ENCODE measurements at regions not wholly inside any gene's neighbourhood (a gene's known extent, or its start where the extent isn't known, plus 50 kb on each side); places are given as distances from the start of the nearest gene placed in this dataset.

DNA sequence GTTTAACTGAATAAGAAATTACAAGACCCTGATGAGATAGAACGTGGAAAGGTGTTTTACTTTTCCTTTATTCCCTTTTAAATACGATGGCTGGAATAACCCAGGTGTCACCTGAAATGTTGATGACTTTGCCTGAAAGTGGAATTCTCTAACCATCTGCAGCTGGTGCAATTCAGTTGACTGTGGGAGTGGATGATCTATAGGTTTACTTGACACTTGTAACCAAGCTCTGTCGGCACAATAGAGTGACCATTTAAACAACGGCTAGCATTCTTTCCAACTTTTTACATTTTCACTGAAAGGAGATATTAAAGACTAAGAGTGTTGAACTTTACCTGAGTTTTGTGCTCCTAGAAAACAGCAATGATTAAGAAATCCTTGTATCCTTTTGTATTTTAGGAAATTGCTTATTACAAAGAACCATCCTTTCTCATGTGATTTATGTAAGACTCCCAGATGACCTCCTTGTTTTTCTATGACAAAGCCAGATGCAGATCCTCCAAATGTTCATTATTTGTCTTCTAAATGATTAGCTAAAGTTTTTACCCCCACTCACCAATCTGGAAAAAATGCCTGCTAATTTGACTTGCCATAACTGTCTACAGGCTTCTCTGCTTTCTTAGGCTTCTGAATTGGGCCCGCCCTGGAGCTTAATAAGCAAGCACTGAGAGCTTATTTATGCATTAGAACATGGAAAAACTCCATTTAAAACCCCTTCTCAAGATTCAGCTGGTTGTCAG is 129.5 kb upstream of the LRRC7 start:
- DNase-seq, result no peak
- H3K4me3 ChIP-seq, result no peak overlapping the region
- H3K4me1 ChIP-seq, result no peaks in the 10 kb centered on the region
- no peaks in the 10 kb centered on the region for H3K27me3 ChIP-seq
- no peak overlapping the region for H3K27ac ChIP-seq
- no peaks in the 10 kb centered on the region for H3K9me3 ChIP-seq
- TF ChIP-seq POLR2A (IDR thresholded peaks at IDR 0.05), result no peak
- TF ChIP-seq, protein P1, sequence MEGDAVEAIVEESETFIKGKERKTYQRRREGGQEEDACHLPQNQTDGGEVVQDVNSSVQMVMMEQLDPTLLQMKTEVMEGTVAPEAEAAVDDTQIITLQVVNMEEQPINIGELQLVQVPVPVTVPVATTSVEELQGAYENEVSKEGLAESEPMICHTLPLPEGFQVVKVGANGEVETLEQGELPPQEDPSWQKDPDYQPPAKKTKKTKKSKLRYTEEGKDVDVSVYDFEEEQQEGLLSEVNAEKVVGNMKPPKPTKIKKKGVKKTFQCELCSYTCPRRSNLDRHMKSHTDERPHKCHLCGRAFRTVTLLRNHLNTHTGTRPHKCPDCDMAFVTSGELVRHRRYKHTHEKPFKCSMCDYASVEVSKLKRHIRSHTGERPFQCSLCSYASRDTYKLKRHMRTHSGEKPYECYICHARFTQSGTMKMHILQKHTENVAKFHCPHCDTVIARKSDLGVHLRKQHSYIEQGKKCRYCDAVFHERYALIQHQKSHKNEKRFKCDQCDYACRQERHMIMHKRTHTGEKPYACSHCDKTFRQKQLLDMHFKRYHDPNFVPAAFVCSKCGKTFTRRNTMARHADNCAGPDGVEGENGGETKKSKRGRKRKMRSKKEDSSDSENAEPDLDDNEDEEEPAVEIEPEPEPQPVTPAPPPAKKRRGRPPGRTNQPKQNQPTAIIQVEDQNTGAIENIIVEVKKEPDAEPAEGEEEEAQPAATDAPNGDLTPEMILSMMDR (IDR thresholded peaks at IDR 0.05), result no peak
- no peaks in the 10 kb centered on the region for H3K36me3 ChIP-seq

DNA sequence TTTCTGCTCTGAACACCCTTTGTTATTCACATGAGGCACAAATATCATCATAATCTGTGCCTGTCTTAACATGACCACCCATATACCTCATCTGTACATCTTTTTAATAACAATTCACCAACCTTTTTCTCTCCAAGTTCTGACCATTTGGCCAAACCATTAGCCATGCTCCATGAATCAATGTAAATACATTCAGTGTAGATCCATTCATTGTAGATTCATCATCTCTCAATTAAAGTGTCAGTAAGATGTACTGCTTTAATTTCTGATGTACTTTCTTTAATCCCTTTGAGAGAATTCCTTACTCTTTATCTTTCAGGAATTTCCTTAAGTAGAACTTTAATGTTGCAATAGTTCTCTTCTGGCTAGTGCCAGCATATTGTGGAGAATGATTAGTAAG is 126.2 kb upstream of the LRRC7 start:
- TF ChIP-seq, protein P1 (IDR thresholded peaks at IDR 0.05), result no peak
- no peak for TF ChIP-seq POLR2A (IDR thresholded peaks at IDR 0.05)
- no peak overlapping the region for H3K4me3 ChIP-seq
- DNase-seq, result no peak
- H3K4me1 ChIP-seq, result no peaks in the 10 kb centered on the region
- H3K36me3 ChIP-seq, result no peaks in the 10 kb centered on the region
- H3K27me3 ChIP-seq, result no peaks in the 10 kb centered on the region
- no peaks in the 10 kb centered on the region for H3K9me3 ChIP-seq
- no peak overlapping the region for H3K27ac ChIP-seq

DNA sequence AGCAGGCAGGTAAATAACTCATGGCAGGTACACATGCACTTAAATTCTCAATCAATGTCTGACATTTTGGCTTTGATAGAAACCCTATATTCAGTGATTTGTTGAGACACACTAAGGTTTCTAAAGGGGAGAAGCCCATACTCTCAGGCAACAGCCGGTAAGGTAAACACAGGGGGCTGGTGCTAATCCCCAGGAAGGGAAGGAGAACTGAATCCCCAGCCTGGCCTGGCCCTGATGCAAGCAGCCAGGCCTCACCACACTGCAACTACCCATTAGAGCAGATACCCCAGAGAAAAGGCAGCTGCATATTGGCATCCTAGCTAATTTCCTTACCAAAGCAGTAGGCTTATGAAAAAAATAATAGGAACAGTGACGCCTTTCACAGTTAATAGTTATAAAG is 116.5 kb upstream of the LRRC7 start:
- Histone ChIP-seq H3K9me3 (no peaks in the 10 kb centered on the region), H3K36me3 (no peaks in the 10 kb centered on the region), H3K4me3 (no peak overlapping the region), H3K27ac (no peak overlapping the region), H3K4me1 (no peaks in the 10 kb centered on the region), H3K27me3 (no peaks in the 10 kb centered on the region)
- no peak for DNase-seq
- TF ChIP-seq POLR2A (IDR thresholded peaks at IDR 0.05), result no peak
- TF ChIP-seq, protein P1 (IDR thresholded peaks at IDR 0.05), result no peak

DNA sequence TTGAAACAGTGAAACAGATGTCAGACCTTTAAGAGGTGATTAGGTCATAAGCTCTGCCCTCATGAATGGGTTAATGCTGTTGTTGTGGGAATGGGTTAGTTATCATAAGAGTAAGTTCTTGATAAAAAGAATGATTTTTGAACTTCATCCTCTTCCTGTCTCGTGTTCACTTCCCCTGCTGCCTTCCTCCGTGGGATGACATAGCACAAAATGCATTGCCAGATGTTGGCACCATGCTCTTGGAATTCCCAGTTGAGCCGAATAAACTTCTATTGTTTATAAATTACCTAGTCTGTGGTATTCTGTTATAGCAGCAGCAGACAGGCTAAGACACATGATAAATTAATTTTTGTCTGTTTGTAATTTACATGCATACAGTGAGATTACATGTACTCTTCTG is 112.0 kb upstream of the LRRC7 start:
- no peak overlapping the region for H3K27ac ChIP-seq
- H3K4me1 ChIP-seq, result no peaks in the 10 kb centered on the region
- no peaks in the 10 kb centered on the region for H3K27me3 ChIP-seq
- no peak for DNase-seq
- H3K36me3 ChIP-seq, result no peaks in the 10 kb centered on the region
- TF ChIP-seq, protein P1 (IDR thresholded peaks at IDR 0.05), result no peak
- no peak for TF ChIP-seq POLR2A (IDR thresholded peaks at IDR 0.05)
- H3K9me3 ChIP-seq, result no peaks in the 10 kb centered on the region
- no peak overlapping the region for H3K4me3 ChIP-seq

DNA sequence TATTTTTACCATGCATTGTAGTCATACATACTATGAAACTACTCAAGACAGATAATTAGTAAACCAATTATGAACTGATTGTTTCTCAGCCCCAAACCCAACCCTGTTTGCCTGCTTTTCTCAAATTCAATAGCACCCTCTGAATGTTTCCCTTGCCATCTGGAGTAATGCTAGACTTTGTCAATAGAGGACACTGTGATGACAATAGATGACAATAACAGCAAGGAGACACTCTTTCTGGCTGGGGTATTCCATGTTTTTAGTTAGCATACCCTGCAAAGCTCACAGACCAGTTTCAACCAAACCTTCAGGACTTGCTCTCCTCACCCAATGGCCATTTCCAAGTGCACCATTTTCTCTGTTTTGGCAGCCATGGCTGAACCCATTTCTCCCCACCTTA is 108.5 kb upstream of the LRRC7 start:
- Histone ChIP-seq H3K36me3 (no peaks in the 10 kb centered on the region), H3K4me3 (no peak overlapping the region), H3K9me3 (no peaks in the 10 kb centered on the region), H3K27me3 (no peaks in the 10 kb centered on the region), H3K4me1 (no peaks in the 10 kb centered on the region), H3K27ac (no peak overlapping the region)
- DNase-seq, result no peak
- TF ChIP-seq, protein P1 (IDR thresholded peaks at IDR 0.05), result no peak
- no peak for TF ChIP-seq POLR2A (IDR thresholded peaks at IDR 0.05)

DNA sequence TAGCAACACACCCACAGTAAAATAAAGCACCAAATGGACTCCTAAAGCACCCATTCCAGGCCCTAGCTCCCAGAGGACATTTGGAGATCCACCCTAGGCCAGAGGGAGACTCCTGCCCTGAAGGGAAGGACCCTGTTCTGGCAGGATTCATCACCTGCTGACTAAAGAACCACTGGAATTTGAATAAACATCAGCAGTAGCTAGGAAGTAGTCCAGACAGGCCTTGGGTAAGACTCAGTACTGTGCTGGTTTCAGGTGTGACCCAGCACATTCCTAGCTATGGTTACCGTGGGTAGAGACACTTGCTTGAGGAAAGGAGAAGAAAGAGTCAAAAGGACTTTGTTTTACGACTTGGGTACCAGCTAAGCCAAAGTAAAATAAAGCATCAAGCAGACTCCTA is 92.7 kb upstream of the LRRC7 start:
- DNase-seq, result no peak
- no peaks in the 10 kb centered on the region for H3K4me1 ChIP-seq
- H3K27ac ChIP-seq, result no peak overlapping the region
- H3K27me3 ChIP-seq, result no peaks in the 10 kb centered on the region
- H3K9me3 ChIP-seq, result no peaks in the 10 kb centered on the region
- no peak overlapping the region for H3K4me3 ChIP-seq
- no peaks in the 10 kb centered on the region for H3K36me3 ChIP-seq
- no peak for TF ChIP-seq POLR2A (IDR thresholded peaks at IDR 0.05)
- TF ChIP-seq, protein P1 (IDR thresholded peaks at IDR 0.05), result no peak
